Epithelial cell of esophagus (primary cell): ENCODE measurements at regions not wholly inside any gene's neighbourhood (a gene's known extent, or its start where the extent isn't known, plus 50 kb on each side); places are given as distances from the start of the nearest gene placed in this dataset.
A peak's percentile ranks its signal among the peaks of the same experiment; 100 is the strongest.

Experiments used
- DNase-seq: peaks from one replicate; pipeline ENCODE4 v3.0.0; 2010; ENCODE audit warnings: low read depth
- H3K4me3 ChIP-seq: 2 replicates; pipeline ENCODE4 v1.5.1; 2011; ENCODE audit warnings: mild to moderate bottlenecking, low read length, control low read depth
- CTCF ChIP-seq: IDR thresholded peaks from 2 replicates; pipeline ENCODE4 v1.5.1; 2011; ENCODE audit warnings: low read depth, mild to moderate bottlenecking, low read length, control low read depth, inconsistent platforms; ENCODE audit not compliant: insufficient read depth; ENCODE audit errors: missing control alignments

GRCh38 chr4:55727746-55728145, 91.6 kb upstream of the NMU start:
- TF ChIP-seq CTCF: no peak
- H3K4me3 ChIP-seq: no peak overlapping the region
- DNase-seq: no peak

- H3K4me3 ChIP-seq: no peak overlapping the region
- TF ChIP-seq CTCF: no peak
- peak; percentile 28 for DNase-seq
Measured at GRCh38 chr4:55729351-55730279, 90.0 kb upstream of the EXOC1L start.

- TF ChIP-seq CTCF: no peak
- no peak for DNase-seq
- H3K4me3 ChIP-seq: no peak overlapping the region
Measured at GRCh38 chr4:55730280-55730931, 89.2 kb upstream of the EXOC1L start.

GRCh38 chr4:55731959-55732358, 87.6 kb upstream of the EXOC1L start:
- no peak for TF ChIP-seq CTCF
- DNase-seq: no peak
- no peak overlapping the region for H3K4me3 ChIP-seq

GRCh38 chr4:55732864-55733263, 86.7 kb upstream of the EXOC1L start:
- TF ChIP-seq CTCF: no peak
- no peak for DNase-seq
- H3K4me3 ChIP-seq: no peak overlapping the region

GRCh38 chr4:55733932-55734331, 85.7 kb upstream of the EXOC1L start:
- H3K4me3 ChIP-seq: no peak overlapping the region
- no peak for TF ChIP-seq CTCF
- peak; percentile 98 for DNase-seq
